Ureter (tissue), 1 donor: ENCODE measurements at regions not wholly inside any gene's neighbourhood (a gene's known extent, or its start where the extent isn't known, plus 50 kb on each side); places are given as distances from the start of the nearest gene placed in this dataset.
"Not testable (repeated sequence)": the region's sequence is repeated elsewhere in the genome, so short reads cannot be mapped to it uniquely, and the experiment has no call there.

ENCODE experiments used
- DNase-seq: peaks from one replicate; pipeline ENCODE4 v3.0.0-alpha.2; 2020; ENCODE audit warnings: low spot score
- donor health status: DM: yes; HTN: yes; CAD: no.

DNA sequence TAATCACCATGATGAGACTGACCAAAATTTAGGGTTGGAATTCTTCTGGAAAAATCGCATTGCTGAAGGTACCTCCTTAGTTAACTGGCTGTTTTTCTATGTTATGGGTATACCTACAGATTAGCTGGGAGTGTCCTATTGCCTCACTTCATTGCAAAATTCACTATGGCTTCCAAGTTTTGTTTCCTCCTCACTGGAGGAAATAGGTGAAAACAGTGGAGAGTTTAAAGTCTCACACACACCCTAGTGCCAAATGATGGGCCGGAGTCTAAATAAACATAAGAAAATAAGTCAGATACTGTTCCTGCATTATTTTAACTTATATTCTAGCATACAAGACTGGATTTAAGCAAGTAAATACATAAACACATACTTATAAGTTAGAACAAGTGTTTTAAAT lies 98.2 kb downstream of the AHR start:
- no peak for DNase-seq

DNA sequence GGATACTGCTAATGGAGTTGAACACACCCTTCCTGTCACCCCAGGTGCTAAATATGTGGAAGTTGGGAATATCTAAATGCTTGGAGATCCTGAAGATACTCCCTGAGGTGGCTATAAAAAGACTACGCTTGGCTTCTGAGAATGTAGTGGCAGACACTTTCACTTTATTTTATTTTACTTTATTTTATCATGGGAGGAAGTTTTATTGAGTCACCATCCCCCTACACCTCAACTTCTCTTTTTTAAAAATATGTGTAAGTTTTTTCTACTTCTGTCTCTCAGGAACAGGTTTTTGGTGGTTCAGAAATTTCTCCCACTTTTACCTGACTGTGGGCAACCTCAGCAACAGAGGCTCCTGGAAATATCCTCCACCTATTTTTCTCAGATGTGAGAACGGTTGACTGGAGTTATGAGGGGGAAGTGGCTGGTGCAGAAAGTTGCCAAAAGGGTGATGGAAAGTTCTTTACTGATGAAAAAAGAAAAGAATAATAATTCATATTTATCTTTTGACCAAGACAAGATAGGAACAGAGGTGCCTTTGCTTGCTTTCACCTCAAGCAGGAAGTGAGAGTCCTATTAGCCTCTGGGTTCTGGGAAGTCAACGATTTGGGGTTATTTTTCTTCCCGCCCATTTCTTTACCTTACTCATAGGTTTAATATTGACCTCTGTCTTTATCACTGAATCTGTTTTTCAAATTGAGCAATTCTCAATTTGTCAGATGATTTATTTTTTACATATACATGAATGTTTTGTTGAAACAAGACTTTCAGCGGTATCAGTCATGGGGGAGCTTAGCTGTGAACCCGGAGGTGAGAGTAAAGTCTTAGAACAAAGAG lies 103.6 kb downstream of the AHR start:
- no peak for DNase-seq

DNA sequence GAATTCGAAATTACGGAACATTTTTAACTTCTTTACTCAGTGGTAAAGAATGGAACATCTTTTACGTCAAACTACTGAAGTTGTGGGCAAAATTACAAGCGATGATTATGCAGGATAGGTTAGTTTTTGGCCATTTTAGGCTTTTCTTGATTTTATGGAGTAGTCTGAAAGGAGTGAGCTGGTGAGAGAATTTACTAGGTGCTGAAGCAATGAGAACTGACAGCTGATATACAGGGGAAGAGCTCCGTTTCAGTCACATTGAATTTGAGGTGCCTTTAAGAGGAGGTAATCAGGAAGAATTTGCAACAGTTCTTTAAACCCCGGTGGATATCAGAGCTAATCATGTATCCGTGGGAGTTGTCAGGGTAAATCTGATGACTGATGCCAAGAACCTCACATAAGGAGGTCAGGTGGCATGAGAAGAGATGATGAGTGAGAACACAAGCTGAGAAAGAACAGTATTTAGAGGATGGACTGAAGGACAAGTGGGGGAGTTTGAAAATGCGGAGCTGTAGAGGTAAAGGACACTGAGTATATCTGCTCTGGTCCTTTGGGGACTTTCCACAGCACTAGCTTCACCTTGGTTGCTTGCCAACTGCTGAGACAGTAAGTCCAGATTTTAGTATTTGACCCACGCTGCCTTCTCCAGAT lies 104.3 kb downstream of the AHR start:
- DNase-seq, result no peak

DNA sequence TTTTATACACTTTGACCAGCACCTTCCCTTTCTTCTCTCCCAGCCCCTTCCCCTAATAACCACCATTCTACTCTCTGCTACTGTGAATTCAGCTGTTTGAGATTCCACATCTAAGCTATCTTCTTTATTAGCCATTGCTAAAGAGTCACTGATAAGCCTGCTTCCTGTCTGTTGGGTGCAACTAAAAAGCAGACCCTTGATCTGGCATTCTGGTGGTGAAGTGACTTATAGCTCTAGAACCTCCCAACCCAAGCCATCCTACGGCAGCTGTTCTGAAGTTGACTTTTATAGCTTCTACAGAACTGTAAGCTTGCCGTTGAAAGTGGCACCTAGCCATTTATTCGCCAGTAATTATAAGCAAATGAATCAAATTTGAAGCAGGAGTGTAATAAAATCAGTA lies 105.6 kb downstream of the AHR start:
- DNase-seq, result no peak

DNA sequence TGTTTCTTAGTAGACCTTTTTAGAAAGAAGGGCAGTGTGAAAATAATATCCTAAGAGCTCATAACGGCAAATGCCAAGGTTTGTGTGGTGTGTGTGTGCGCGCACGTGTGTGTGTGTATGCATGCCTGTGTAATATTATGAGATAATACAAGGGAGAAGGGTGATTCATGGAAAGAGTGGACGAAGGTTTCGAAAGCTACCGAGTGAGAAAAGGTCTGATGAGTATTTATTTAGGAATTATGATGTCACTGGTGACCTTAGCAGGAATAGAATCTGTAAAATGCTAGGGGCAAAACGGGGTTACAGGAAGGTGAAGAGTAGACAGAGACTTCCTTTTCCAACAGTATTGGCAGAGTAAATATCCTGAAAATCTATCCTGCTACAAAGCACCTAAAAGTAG lies 107.3 kb downstream of the AHR start:
- no peak for DNase-seq

DNA sequence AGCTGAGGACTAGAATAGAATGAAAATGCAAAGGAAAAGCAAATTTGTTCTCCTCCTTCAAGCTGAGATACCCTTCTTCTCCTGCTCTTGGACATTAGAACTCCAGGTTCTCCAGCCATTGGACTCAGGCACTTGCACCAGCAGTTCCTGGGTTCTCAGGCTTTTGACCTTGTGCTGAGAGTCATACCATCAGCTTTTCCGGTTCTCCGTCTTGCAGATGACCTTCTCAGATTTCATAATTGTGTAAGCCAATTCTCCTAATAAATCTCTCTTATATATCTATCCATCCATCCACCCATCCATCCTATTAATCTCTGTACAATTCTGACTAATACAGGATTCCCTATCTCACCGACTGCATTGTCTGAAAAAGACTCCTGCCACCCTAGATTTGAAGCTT lies 108.3 kb downstream of the AHR start:
- no peak for DNase-seq

DNA sequence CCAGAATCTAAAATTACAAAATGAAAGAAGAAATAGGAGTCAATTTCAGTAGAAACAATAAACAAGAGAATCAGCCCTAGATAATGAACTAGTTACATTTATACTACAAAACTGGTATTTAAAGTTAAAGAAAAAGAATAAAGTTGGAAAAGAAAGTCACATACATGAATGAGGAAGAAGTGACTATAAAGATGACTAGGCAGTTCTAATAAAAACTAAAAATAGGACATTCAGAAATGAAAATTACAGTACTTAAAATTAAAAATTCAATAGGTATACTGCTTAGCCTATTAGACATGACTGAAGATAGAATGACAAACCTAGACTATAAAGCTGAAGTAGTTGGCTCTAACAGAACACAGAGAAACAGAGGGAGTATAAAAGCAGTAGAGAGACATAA lies 108.8 kb downstream of the AHR start:
- no peak for DNase-seq

DNA sequence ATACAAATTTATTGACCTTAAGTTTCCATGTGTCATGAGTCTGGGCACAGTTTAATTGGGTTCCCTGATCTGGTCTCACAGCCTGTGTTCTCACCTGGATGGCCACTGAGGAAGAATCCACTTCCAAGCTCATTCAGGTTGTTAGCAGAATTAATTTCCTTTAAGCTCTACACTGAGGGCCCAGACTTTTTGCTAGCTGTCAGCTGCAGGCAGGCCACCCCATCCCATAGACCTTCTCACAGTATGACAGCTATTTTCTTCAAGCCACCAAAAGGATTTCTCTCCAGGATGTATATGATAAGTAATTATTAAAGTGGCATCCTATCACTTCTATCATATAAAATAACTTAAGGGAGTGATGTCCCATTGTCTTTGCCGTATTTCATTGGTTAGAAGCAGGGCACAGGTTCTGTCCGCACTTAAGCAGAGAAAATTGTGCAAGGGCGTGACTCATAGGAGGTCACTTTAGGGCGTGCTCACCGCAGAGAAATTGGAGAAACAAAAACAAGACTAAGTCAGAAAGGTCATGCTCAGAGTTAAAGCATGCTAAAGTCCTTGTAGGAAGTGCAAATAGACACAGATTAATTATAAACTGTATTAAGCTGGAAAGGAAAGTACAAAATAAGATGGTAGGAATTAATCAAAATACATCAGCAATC lies 109.9 kb downstream of the AHR start:
- DNase-seq, result peak; percentile 72

DNA sequence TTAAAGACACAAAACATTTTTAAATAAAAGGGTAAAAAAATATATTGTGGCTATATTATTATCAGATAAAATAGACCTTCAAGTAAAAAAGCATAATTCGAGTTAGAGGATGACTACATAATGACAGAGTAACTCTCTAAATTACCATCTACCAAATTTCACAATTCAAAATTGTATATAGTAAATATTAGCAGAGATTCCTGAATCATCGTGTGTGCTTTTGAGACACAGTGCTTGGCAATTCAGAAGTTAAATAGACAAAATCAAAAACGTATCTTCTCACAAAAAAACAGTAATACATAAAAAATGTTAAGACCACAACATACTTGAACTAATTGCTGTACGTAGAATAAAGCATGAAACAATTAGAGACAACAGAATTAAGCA lies 110.4 kb downstream of the AHR start:
- DNase-seq, result no peak

DNA sequence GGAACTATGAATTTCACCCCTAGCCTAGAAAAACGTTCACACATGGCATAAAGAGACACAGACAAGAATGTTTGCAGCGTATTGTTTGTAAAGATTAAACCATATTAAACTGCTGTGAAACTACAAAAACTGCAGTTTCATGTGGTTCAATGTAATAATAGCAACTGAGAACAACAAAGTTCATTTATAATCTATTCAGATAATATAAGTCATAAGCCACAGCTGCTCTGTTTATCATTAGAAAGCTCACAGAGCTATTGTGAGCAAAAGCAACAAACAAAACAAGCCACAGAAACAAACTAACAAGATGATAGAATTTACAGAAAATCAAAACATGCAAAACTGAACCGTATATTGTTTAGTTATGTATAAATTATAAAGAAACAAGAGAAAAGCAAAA lies 113.5 kb downstream of the AHR start:
- no peak for DNase-seq

DNA sequence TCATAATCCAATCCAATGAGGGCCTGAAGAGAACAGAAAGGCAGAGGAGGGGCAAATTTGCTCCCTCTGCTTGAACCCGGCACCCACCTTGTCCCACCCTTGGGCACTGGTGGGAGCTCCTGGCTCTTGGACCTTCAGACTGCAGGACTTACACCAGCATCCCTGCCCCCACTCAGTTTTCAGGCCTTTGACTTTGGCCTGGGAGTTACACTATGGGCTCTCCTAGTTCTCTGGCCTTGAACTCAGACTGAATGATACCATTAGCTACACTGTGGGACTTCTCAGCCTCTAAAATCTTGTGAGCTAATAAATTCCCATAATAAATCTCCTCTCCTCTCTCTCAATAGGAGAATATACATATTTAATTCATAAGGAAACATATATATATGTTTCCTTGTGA lies 114.4 kb downstream of the AHR start:
- DNase-seq, result no peak

DNA sequence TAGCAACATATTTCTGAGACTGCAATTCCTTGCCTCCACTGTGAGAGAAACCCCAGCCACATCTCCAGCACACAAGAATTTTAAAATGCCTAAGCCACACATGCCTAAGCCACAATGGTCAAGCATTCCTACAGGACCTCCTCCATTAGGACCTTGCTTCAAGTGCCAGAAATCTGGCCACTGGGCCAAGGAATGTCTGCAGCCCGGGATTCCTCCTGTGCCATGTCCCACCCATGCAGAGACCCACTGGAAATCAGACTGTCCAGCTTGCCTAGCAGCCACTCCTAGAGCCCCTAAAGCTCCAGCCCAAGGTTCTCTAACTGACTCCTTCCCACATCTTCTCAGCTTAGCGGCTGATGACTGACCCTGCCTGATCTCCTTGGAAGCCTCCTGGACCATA lies 117.5 kb downstream of the AHR start:
- DNase-seq, result no peak

DNA sequence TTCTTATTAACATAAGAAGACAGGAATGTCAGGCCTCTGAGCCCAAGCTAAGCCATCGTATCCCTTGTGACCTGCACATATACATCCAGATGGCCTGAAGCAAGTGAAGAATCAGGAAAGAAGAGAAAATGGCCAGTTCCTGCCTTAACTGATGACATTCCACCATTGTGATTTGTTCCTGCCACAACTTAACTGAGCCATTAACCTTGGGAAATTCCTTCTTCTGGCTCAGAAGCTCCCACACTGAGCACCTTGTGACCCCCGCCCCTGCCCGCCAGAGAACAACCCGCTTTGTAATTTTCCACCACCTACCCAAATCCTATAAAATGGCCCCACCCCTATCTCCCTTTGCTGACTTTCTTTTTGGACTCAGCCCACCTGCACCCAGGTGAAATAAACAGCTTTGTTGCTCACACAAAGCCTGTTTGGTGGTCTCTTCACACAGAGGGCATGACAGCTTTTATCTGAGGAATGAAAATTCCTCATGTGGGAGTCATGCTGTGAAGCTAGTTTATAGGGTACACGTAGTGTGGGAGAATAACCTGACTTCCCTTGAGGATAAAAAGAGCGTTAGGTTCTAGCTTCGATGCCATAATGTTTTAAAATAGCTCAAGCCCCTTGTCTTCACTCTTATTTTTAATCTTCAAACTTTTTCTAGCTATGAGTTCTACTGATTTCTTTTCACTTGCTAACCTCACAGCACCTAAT lies 122.0 kb downstream of the AHR start:
- not testable (repeated sequence) for DNase-seq

DNA sequence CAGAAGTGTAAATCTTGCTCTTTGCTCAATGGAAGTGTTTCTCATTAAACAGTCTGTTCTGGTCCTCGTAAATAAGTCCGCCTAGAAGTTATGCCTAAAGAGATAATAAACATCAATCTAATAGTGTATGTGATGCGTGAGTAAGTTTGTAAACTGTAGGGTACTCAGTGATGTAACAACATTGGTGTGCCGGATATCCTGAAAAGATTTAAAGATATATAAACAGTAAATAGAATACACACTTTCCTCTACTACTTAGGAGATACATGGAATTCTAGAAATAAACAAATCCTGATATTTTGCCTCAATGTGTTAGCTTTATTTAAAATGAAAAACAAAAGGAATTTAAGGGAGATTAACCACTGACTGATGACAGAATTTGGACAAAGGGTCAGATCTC lies 123.5 kb downstream of the AHR start:
- DNase-seq, result no peak

DNA sequence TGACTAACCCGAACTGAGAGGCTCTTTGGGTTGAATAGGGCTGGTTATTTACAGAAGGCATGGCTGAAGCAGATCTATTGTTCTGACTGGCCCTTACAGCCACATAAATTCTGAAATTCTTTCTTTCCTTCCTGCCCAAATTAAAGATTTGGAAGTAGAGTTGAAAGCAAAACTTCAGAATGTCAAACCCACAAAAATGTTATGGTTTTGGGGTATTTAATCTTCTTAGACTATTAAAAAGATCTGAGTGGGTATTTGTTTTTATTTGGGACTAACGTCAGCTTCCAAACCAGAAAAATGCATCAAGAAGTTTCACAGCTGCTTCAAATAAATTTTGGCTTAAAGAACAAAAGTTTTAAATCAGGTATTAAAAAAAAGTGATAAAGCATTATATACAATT lies 124.5 kb downstream of the AHR start:
- no peak for DNase-seq

DNA sequence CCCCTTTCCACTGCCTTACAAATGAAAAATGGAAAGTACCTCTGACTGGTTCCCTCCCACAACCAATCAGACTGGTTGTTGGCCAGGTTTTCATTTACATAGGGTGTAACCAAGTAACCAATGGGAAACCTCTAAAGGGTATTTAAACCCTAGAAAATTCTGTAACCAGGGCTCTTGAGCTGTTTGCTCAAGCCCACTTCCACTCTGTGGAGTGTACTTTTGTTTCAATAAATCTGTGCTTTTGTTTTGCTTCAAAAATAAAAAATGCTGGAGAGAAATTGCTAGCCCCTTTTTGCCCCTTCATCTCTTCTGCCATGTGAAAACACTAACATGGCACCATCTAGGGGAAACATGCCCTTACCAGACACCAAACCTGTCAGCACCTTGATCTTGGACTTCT lies 129.5 kb downstream of the AHR start:
- no peak for DNase-seq

DNA sequence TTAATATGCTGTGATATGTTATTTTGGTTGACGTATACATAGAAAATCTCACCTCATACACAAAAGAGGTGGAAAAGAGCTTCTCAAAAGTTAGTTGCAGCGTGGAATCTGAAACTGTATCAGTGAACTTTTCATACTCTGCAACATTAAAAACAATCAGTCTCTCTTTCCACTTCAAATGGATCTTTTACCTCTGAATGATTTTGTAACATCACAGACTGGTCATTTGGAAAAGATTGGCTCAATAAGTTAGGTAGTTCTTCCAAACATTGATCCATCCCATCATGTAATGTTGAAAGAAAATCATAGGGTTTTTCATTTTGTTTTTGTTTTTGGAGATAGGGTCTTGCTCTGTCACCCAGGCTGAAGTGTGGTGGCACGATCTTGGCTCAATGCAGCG lies 131.1 kb downstream of the AHR start:
- DNase-seq, result no peak

DNA sequence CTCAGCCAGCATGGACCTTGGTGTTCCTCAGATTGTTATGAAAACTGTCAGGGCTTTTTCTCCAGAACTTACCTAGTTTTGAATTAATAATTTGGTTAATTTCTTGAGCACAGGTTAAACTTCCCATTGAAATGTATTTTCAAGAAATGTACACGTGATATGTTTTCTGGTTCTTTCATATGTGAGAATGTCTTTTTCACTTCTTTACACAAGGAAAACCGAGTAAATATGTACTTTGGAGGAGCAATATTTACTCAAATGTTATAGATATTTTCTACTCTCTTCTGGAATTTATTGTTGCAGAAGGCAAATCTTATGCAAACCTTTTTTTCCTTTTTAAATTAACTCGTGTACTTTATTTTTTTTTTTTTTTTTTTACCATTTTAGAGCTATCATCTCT lies 134.3 kb downstream of the AHR start:
- no peak for DNase-seq

DNA sequence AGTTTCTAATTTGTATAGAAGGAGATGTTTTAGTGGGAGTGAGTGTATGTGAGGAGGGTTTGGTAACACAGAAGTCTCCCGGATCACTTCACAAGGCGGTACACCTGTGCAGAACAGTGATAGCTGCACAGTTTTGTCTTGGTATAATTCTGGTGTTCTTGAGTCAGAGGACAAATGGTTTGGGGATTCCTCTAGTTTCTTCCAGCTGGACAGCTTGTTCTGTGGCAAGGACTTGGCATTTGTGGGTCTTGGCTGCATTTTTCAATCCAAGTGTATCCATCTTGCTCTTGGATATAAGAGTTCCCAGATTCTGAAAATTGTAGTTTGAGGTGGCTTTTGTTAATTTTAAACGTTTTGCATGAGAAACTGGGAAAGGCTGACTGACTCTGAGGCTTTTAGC lies 135.7 kb downstream of the AHR start:
- no peak for DNase-seq

DNA sequence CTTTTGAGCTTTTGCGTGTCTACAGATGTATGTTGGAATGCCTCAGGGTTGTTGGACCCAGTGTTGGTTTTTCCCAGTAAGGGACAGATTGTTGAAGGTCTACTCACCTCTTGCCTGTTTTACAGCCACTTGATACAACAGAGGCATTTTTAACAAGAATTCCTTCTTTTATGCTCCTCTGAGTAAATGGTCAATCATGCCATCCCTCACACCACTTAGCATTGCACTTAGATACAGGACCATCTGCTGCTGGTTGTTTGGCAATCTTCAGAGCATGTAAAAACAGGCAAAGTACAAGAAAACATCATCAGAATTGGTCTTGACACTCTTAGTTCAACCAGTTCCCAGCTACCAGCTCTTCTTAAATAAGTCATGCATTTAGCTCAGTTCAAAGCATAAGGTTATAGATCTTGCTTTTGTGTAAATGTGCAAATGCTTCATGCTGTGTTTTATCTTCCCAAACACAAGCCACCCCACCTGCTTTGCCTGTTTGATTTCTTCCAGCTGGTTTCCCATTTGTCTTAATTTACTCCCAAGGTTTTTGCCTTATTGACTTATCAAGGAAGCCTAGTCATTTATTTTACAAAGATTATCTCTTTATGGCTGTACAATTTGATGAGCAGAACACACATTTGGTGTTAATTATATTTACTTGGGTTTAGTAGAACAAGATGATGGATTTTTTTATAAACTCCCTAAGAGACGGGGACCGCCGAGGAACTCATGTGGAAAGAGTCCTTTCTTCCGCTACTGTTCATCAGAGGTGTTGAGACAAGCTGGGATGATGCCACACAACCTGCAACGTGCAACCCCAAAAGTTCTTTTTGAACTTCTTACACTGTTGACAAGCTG lies 136.6 kb downstream of the AHR start:
- DNase-seq, result no peak

DNA sequence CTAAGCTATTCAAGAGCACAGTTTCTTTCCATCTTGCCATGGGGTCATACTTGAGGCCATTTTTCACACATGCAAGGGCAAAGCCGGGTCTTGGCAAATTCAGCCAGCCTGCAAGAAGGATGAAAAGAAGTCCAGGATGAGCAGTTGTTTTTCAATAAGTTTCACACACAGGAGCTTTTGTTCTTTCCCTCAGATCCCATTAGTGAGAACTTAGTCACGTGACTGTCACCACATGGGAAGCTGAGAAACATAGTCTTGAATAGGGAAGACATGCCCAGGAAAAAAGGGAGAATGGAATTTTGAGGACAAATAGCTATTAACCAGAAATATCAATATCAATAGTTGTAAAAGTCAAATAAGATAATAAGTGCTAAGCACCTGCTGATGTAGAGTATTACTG lies 137.7 kb downstream of the AHR start:
- DNase-seq, result no peak

DNA sequence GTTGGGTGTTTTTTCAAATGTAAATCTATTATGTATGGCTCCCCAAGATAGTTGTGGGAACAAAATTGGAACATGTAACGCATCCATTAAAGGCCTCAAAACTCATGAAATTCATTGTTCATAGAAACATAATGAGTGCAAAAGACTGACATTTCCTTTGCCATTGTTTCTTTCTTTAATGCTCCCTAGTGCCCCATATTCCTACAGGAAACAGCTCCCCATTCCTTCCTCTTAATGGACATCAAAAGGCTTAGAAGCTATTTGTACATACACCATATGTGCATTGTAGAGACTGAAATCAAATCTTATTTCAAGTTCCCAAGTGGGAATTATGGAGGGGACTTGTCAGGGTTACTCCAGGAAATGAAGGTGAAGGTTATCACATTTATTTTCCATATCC lies 139.1 kb downstream of the AHR start:
- DNase-seq, result no peak
